PFSK-1 (cell line): ENCODE measurements at regions not wholly inside any gene's neighbourhood (a gene's known extent, or its start where the extent isn't known, plus 50 kb on each side); places are given as distances from the start of the nearest gene placed in this dataset.

Experiments used
- FOXP2 ChIP-seq: optimal IDR thresholded peaks from 2 replicates; pipeline ENCODE3; 2011; ENCODE audit warnings: borderline replicate concordance, control low read depth, inconsistent platforms; ENCODE audit not compliant: insufficient read depth; ENCODE audit errors: extremely low read length, extremely low read depth
- POLR2AphosphoS5 ChIP-seq: IDR thresholded peaks from 2 replicates; pipeline ENCODE4 v1.6.1; 2012; ENCODE audit warnings: low read depth, mild to moderate bottlenecking, control low read depth, low read length, moderate library complexity
- REST ChIP-seq, 2 experiments: IDR thresholded peaks; 2 replicates each; pipeline versions ENCODE4 v1.6.1 to v1.8.0; 2011 to 2012; ENCODE audit warnings: low read depth in 2 of 2, low read length in 2 of 2, control low read depth in 1 of 2, inconsistent platforms in 1 of 2, mild to moderate bottlenecking in 1 of 2, moderate library complexity in 1 of 2; ENCODE audit not compliant: insufficient read depth in 1 of 2
- SIN3A ChIP-seq: IDR thresholded peaks from 2 replicates; pipeline ENCODE4 v1.6.1; 2012; ENCODE audit warnings: mild to moderate bottlenecking, low read length, moderate library complexity, borderline replicate concordance; ENCODE audit not compliant: insufficient read depth
- TAF1 ChIP-seq: IDR thresholded peaks from 2 replicates; pipeline ENCODE4 v1.6.1; 2012; ENCODE audit warnings: low read length, control low read depth, borderline replicate concordance; ENCODE audit not compliant: insufficient read depth

- TF ChIP-seq SIN3A (no peak), FOXP2 (no peak), POLR2AphosphoS5 (no peak), REST (IDR thresholded peaks at IDR 0.05; ENCODE audit: insufficient read depth in 1 of 2, low read depth in 2 of 2, low read length in 2 of 2) (no peak), TAF1 (no peak)
Observed at GRCh38 chr2:18684206-18685038, 95.1 kb upstream of the NT5C1B start.

DNA sequence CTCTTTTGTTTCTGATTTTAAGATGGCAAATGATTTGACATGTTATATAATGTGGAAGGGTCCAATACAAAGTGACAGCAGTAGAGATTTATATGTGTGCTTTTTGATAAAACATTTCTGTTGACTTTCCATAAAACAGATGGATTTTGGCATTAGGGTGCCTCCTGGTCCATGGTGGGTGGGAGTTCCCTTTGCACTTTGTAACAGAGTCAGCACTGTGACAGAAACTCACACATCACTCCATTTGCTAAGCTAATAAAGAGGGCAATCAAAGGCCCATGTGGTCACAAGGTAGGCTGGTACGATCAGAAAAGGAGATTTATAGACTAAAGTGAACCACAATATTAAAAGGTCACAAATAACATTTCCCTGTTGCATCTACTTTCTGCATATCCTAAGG lies 93.3 kb upstream of the NT5C1B start:
- TF ChIP-seq POLR2AphosphoS5 (no peak), REST (IDR thresholded peaks at IDR 0.05; ENCODE audit: insufficient read depth in 1 of 2, low read depth in 2 of 2, low read length in 2 of 2) (no peak), FOXP2 (no peak), SIN3A (no peak)

GRCh38 chr2:18677280-18677679 lies 87.9 kb upstream of the NT5C1B start:
- no peak for TF ChIP-seq REST (IDR thresholded peaks at IDR 0.05; ENCODE audit: insufficient read depth in 1 of 2, low read depth in 2 of 2, low read length in 2 of 2)
- TF ChIP-seq POLR2AphosphoS5 = no peak
- no peak for TF ChIP-seq FOXP2
- TF ChIP-seq TAF1 = no peak
- no peak for TF ChIP-seq SIN3A

GRCh38 chr2:18674309-18674708 lies 84.9 kb upstream of the NT5C1B start:
- TF ChIP-seq REST (IDR thresholded peaks at IDR 0.05; ENCODE audit: insufficient read depth in 1 of 2, low read depth in 2 of 2, low read length in 2 of 2) (no peak), TAF1 (no peak), POLR2AphosphoS5 (no peak), FOXP2 (no peak), SIN3A (no peak)

GRCh38 chr2:18671363-18671762 lies 82.0 kb upstream of the NT5C1B start:
- TF ChIP-seq SIN3A (no peak), TAF1 (no peak), POLR2AphosphoS5 (no peak), FOXP2 (no peak), REST (IDR thresholded peaks at IDR 0.05; ENCODE audit: insufficient read depth in 1 of 2, low read depth in 2 of 2, low read length in 2 of 2) (no peak)
